HG03565 (cell line): ENCODE measurements at regions not wholly inside any gene's neighbourhood (a gene's known extent, or its start where the extent isn't known, plus 50 kb on each side); places are given as distances from the start of the nearest gene placed in this dataset.
"Not testable (repeated sequence)": the region's sequence is repeated elsewhere in the genome, so short reads cannot be mapped to it uniquely, and the experiment has no call there.

Source experiments
- ATAC-seq: cut with Tn5 transposase; IDR thresholded peaks from one replicate; pipeline ENCODE4 v1.9.1; 2021; ENCODE audit warnings: mild to moderate bottlenecking, moderate library complexity; ENCODE audit not compliant: unreplicated experiment

- no peak for ATAC-seq
Observed at GRCh38 chr7:91355695-91356435, 91.6 kb downstream of the FZD1 start.

GRCh38 chr7:91356915-91357314, 92.7 kb downstream of the FZD1 start:
- ATAC-seq = no peak

DNA sequence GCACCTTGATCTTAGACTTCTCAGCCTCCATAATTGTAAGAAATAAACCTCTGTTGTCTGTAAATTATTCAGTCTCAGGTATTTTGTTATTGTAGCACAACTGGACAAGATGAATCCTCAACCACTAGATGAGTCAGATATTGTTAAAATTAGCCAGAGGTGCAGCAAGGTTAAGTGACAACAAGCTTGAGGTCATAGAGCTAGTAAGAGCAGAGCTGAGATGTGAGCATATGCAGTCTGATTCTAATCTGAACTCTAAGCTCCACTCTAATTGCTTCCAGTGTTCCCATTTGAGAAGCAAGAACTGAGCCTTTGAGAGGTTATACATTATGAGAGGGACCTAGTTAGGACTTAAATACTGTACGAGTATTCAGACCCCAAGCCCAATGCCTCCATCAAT, 93.1 kb downstream of the FZD1 start:
- no peak for ATAC-seq

DNA sequence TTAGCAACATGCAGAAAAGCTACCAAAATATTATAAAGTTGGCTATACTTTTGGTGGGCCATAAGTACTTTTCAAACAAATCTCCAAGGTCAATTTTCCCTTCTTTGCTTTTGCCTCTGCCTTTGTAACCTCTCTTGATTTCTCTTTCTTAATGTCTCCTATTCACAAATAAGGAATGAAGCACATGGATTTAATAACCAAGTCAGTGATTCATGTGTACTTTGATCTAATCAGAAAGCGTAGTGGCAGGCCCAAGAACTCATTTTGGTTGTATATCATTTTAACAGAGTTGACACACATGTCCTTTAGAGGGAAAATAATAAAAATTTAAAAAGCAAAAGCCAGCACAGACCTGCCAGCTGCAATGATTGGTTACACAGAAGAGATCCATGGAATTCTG, 93.7 kb downstream of the FZD1 start:
- ATAC-seq = no peak

DNA sequence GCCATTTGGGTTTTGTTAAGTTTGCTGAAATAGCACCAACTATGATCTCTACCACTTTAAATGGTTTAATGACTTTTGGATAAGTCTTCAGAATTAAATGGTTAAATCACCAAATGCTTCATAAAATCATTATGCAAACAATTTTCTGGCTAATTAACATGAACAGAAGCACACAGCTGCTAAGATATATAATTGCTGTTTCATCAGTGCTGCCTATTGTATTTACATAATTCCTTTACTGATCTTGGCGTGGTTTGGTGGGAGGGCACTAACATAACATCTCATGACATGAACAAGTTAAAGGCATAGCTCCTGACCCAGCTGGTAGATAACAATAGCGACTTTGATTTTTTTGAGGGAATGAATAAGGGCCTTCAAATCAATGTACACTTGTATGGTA, 94.1 kb downstream of the FZD1 start:
- ATAC-seq = no peak

DNA sequence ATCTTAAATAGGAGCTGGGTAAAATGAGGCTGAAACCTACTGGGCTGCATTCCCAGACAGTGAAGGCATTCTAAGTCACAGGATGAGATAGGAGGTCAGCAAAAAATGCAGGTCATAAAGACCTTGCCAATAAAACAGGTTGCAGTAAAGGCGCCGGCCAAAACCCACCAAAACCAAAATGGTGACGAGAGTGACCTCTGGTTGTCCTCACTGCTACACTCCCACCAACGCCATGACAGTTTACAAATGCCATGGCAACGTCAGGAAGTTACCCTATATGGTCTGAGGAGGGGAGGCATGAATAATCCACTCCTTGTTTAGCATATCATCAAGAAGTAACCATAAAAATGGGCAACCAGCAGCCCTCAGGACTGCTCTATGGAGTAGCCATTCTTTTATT, 100.9 kb downstream of the FZD1 start:
- ATAC-seq = not testable (repeated sequence)

DNA sequence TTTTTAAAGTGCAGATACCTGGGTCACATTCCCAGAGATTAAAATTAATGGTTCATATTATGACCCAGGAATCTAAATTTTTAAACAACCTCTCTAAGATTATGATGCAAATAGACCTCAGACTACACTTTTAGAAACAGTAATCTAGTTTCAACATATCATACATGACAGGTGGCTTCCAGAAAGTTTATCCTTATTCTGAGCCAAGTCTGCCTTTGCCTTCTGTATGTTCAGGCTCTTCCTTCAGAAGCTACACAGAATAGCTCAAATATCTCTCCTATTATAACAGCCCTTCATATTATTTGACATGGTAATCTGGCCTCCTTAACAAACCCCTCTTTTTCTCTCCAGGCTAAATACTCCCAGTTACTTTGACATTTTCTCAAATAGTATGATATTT, 101.9 kb downstream of the FZD1 start:
- ATAC-seq = no peak

- no peak for ATAC-seq
Observed at GRCh38 chr7:91367812-91368578, 103.8 kb downstream of the FZD1 start.

- ATAC-seq = no peak
Observed at GRCh38 chr7:91372323-91372722, 108.1 kb downstream of the FZD1 start.

GRCh38 chr7:91373111-91373800, 109.0 kb downstream of the FZD1 start:
- ATAC-seq = no peak

DNA sequence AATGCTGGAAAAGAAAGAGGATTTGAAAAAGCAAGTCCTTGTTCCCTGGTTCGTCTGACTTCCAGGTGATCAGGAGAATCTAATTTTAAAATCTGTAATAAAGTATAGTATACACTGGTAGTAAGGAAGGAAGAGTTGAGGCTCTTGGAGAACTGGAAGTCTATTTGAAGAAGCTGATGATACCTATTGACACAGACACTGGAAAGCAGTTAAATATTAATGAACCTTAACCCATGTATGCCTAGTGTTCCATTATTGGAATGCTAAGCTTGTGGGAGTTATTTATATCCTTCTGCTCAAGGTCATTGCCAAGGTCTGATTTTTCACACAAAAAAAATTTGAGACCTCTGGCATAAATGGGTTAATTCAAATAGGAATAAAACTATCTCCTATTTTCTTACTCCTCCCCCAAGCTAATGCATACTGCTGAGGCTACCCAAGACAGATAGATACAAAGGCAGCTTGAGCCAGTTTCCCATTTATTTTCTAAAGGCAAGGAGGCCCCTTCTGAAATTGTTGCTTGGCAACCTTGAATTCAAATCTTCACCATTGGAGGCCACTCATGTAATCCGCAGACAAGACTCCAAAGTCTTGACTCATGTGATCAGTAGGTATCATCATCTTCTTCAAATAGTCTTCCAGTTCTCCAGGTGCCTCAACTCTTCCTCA, 110.2 kb downstream of the FZD1 start:
- no peak for ATAC-seq

- no peak for ATAC-seq
Observed at GRCh38 chr7:91375378-91375777, 111.1 kb downstream of the FZD1 start.

DNA sequence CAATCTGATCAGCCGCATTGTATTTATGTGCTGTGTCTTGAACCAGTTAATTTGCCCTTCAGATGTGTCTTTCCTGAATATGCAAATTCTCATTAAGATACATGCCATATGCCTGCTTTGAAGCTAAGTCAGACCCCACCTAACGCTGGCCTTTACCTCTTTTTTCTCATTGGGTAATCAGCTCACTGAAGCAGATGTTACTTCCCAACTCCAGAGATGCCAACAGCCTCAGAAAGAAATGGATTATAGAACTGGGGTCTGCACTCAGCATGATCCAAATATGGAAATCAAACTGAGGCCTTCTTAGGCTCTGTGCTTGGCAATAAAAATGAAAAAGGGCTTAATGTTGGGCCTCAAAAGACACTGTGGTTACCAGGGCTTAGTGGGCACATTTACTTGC, 113.9 kb downstream of the FZD1 start:
- ATAC-seq = no peak

DNA sequence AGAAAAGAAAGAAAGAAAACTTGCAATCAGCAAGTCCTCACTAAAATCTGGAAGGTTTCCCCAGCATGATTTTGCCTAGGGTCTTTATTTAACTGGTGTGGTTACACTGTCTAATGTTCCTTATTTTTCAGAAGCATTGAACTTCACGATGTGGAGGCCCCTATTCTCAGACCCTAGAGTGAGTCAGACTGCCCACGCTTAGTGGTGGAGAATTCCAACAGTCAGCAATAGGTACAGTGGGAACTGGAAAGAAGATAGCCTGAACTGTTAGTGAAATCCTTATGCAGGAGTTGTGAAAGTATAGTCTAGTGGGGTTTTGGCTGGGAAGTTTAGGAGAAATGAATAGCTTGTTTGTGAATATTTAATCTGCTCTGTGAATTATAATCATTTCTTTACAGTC, 115.0 kb downstream of the FZD1 start:
- ATAC-seq = no peak

DNA sequence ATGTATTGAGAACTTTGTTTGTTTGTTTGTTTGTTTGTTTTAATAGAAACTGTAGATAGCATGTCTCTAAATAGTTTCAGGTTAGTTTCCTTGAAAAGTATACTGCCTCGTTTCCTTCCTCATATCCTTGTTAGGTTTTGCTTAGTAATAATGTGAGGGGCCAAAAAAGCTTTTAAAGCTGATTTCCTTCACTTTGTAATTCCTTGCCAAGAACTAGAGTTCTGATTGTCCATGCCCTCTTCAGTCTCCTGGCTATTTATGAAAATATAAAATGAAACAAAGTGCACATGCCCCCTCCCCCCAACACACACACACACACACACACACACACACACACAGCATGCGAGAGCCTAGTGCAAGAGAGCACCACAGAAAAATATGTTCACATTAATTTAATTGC, 115.8 kb downstream of the FZD1 start:
- no peak for ATAC-seq

DNA sequence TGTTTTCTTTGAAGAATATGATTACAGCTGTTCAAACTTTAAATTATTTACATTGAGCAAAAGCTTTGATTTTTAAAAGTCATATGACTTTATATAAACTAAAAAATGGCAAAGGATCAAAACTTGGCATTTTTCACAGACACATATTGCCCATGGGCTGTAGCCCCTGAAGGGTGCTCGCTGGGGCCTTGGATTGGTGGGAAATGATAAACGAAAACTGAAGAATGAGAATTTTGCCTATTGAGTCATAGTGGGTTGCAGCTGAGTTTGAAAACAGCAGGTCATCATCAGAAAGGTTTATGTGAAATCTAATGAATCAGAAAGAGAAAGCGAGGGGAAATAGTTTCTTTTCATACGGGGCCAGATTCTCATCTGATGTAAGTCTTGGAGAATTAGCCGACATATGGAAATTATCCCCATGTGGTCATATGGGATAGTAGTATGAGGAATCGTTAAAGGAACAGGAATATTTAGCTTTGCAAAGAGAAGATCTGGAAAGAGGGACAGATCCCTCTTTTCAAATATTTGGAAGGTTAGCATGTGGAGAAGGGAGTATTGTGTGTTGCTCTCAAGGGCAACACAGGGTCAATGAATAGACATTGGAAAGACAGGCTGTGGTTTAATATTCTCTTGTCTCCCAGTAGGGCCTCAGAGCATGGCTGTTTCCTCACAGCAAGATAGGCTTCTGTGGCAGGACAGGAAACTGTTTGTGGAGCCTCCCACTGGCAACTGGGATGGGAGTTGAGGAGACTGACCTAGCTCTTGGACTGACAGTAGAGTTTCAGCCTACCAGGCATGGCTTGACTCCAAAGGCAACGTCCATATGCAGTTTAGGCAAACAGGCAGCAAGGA, 119.0 kb downstream of the FZD1 start:
- ATAC-seq = no peak

- no peak for ATAC-seq
Observed at GRCh38 chr7:91383905-91384274, 119.7 kb downstream of the FZD1 start.

DNA sequence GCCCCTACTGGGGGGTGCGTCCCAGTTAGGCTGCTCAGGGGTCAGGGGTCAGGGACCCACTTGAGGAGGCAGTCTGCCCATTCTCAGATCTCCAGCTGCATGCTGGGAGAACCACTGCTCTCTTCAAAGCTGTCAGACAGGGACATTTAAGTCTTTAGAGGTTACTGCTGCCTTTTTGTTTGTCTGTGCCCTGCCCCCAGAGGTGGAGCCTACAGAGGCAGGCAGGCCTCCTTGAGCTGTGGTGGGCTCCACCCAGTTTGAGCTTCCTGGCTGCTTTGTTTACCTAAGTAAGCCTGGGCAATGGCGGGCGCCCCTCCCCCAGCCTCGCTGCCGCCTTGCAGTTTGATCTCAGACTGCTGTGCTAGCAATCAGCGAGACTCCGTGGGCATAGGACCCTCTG, 130.5 kb downstream of the FZD1 start:
- not testable (repeated sequence) for ATAC-seq

DNA sequence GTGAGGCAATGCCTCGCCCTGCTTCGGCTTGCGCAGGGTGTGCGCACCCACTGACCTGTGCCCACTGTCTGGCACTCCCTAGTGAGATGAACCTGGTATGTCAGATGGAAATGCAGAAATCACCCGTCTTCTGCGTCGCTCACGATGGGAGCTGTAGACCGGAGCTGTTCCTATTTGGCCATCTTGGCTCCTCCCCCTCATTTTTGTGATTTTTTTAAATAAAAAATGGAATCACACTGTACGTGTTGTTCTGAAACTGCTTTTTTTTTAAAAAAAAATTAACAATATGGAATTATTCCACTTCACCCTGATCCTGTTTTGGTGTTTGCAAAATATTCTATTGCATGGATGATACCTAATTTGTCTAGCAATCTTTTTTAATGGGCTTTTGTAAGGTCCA, 131.1 kb downstream of the FZD1 start:
- not testable (repeated sequence) for ATAC-seq

DNA sequence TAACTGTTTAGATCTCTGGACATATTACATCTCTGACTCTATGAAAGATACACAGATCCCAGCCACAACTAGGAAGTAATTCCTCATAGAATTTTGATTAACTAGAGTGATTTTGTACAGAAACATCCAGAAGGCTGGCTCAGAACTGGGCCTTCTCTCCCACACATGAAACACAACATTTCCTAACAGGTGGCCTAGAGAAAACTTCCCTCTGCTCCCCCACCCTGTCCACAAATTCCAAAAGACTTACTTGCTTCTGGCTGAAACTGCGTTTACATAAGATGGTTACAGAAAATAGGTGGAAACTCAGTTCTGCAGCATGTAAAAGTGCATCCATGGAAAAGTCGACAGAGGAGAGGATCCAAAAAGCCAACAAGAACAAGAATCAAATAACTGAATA, 132.9 kb downstream of the FZD1 start:
- ATAC-seq = no peak

- no peak for ATAC-seq
Observed at GRCh38 chr7:91397612-91398011, 133.4 kb downstream of the FZD1 start.
